CD4-positive, alpha-beta T cell treated with Interleukin-10 for 1 hour (primary cell): ENCODE measurements at regions not wholly inside any gene's neighbourhood (a gene's known extent, or its start where the extent isn't known, plus 50 kb on each side); places are given as distances from the start of the nearest gene placed in this dataset.
"Not testable (repeated sequence)": the region's sequence is repeated elsewhere in the genome, so short reads cannot be mapped to it uniquely, and the experiment has no call there.

Source experiments
- DNase-seq: peaks from one replicate; pipeline ENCODE4 v3.0.0-alpha.2; 2020

GRCh38 chr6:91213229-91213901 lies 626.5 kb upstream of the MAP3K7 start:
- no peak for DNase-seq

GRCh38 chr6:91198588-91199255 lies 611.9 kb upstream of the MAP3K7 start:
- DNase-seq = no peak

DNA sequence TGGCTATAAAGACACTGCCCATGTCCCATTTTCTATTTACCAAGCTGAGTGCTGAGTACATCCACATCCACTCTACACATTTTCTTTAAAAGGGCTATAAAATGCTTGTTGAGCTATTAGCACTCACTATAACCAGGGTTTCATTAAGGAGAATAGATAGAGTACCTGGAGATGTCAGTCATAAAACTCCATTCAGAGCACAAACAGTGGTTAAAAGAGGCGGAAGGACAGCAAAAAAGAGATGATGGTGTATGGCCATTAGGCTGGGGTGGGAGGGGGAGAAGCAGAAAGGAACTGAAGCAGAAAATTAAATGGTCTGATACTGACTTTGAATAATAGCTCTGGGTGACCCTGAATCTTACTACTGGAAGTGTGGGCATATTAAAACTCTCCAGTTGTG lies 609.9 kb upstream of the MAP3K7 start:
- DNase-seq = no peak

- DNase-seq = no peak
These were observed 606.6 kb upstream of the MAP3K7 start for GRCh38 chr6:91193446-91193845.

DNA sequence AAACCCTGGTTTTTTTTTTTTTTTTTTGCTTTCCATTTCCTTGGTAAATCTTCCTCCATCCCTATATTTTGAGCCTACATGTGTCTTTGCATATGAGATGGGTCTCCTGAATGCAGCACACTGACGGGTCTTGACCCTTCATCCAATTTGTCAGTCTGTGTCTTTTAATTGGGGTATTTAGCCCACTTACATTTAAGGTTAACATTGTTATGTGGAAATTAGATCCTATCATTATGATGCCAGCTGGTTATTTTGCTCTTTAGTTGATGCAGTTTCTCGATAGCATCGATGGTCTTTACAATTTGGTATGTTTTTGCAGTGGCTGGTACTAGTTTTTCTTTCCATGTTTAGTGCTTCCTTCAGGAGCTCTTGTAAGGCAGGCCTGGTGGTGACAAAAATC lies 603.2 kb upstream of the MAP3K7 start:
- not testable (repeated sequence) for DNase-seq

- DNase-seq = no peak
These were observed 598.2 kb upstream of the MAP3K7 start for GRCh38 chr6:91185072-91185471.

- no peak for DNase-seq
These were observed 594.5 kb upstream of the MAP3K7 start for GRCh38 chr6:91181416-91181815.

- no peak for DNase-seq
These were observed 586.8 kb upstream of the MAP3K7 start for GRCh38 chr6:91173651-91174050.

DNA sequence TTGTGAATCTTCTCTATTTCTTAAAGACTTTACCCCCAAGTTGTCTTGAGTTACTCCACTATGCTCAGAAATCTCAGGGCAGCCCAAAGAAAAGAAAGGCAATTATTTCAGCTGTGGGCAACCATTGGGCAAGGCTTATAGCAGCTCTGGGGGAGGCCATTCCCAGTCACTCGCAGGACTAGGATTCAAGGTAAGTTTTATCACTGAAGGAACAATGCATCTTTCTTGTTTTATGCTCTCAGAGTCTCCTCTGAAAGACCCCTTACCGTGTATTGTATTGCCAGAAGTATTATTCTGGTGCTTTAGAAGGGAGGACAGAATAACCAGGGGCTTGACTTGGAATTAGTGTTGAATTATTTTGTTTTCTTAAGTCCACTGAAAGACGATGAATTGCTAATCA lies 586.3 kb upstream of the MAP3K7 start:
- no peak for DNase-seq

DNA sequence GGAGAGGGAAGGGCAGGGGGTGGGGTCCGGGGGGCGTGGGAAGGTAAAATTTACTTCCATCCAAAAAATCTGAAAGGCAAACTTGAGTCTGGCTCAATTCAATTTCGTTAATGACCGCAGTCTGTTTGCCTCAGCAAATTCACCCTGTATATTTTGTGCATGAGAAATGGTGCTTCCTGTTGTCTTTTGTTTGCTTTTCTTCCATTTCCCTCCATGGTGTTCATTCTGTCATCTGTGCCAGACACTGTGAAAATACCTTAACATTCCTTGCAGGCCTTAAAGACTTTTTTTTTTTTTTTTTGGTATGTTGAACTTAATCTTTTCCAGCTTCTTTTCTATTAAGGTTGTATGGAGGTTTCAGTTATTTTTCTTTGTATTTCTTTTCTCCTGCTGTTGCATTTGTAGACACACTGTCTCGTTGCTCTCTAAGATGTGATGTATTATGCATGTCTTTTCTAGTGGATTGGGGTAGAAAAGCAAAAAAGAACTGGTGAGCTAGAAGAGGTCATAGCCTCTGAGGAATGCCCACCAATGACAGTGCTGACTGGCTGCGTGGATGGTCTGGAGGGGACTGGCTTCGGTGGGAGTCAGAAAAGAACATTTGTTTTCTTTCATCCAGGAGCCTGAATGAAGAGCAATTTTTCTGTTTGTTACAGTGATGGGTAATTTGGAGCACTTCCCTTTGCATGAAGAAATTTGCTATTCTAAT lies 585.0 kb upstream of the MAP3K7 start:
- no peak for DNase-seq

DNA sequence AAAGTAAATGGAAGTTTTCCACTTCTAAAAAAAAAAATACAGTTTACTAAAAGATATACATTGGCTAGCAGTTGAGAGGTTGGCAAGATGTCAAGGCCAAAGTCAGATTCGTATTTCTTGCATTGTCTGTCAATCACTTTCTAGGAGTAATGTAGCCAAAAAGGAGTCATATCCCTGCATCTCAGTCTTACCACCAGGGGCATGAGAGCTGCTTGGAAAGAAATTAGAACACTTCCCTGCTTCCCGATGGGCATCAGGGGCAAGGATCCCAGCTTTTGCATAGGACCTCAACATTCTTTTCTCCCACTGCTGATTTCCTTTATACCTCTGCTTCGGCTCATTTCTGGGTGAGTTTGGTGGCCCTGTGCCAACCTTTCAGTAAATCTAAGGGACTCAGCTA lies 581.0 kb upstream of the MAP3K7 start:
- DNase-seq = no peak

- no peak for DNase-seq
These were observed 579.6 kb upstream of the MAP3K7 start for GRCh38 chr6:91166271-91167046.

DNA sequence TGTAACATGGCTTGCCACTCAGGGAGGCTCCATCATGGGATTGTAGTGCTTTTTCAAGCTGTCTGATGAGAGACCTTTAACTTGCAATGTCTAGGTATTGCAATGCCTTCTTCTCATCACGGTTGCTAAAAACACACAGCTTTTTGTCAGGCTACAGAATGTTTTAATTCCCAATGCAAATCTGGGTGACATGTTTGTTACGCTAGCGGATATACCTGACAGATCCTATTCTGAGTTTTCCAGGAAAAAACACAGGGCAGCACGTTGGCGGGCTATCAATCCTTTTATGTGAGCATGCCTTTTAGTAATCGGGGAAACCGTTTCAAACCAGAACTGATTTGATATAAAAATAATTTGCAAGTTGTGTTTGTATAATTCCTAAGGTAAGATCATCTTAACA lies 577.2 kb upstream of the MAP3K7 start:
- DNase-seq = no peak

- no peak for DNase-seq
These were observed 574.4 kb upstream of the MAP3K7 start for GRCh38 chr6:91161246-91161645.

GRCh38 chr6:91155129-91155785 lies 568.4 kb upstream of the MAP3K7 start:
- no peak for DNase-seq

DNA sequence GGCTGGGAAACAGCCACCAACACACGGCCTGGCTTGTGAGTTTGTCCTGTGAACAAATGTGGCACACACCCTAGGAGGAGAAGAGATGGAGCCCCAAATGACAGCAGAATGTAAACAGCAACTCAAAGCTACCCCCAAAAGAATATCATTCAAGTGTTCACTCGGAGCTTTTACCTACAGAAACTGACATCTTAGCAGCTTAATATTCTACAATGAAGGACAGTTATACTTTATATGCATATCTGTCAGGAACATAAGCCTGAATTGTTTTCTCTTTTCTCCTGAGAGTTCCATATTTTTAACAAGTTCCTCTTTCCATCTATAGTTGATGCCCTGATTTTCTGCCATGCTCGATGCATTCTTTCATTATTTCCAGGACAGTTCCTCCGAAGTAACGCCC lies 566.0 kb upstream of the MAP3K7 start:
- DNase-seq = no peak

DNA sequence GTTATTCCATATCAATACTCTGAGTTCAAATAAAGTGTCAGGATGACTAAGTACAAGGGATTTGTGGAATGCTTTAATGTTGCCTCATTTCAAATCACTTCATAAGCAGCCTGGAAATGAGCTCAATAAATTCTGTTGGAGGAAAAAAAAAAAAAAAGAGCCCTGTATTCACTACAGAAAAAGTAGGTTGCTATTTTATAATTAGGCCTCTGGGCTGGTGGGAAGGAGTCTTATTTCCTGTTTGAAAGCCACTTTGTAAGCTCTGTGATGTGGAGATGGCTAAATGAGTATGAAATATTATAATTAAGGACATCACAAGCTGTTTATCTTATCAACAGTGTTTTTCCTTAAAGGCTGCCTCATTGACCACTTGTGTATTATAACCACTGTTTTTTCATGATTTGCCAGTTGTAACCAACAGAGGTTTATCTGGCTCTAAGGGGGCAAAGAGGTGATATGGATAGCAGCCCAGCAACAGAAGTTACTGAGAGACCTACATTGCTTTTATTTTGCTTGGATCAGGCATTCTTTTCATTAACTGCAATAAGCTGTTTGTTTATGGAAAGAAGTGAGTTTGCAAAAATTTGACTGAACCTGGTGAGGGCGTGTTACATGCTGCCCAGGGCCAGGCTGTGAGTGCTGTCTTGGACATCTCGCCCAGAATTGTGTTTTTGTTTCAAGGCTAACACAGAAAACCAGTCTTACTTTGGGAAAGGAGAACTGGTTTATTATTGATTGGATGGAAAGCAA lies 563.3 kb upstream of the MAP3K7 start:
- no peak for DNase-seq

DNA sequence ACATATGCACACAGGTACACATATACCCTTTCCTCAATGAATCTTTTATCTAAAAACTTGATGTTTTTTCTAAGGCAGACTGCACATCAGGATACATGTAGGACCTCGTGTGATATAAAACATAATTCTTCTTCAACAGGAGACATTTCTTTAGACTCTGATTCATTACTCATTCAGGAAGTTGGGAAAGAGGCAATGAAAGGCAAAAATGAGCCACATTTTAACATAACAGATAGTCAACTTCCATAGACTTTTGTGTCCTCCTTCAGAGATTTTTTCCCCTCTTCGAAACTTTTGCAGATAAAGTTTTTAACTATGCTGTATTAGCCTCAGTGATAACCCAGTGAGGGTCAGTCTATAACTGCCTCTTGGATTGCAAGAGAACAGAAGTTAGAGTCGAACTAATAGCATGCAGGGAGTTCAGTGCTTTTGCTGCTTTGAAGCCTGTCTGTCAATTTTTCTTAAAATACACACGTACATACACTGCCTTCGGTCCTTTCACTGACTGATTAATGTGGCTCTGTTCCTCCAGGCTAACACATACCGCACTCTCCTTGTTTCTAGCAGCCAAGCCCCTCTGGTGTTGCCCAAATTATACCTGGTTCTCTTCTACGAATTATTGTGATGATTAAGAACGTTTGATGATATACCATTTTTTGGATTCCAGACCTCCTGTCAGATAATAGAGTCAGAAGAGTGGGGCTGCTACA lies 562.5 kb upstream of the MAP3K7 start:
- DNase-seq = no peak

- no peak for DNase-seq
These were observed 557.3 kb upstream of the MAP3K7 start for GRCh38 chr6:91144126-91144525.

DNA sequence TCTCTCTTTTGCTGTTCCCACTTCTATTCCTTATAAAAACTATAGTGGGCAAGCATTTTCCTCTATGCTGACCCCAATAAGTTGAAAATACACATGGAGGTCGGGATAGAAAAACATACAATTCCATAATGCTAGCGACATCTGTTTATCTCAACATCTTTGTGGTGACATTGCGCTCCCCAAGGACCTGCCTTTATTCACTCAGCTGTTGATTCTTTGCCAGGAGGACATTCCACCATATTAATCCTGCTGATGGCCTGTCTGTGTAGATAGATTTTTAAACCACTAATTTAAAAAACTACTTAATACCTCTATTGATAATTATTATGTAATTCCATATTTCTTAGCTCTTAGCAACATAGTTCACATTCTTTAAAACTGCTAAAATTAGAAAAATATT lies 555.3 kb upstream of the MAP3K7 start:
- DNase-seq = no peak

GRCh38 chr6:91141346-91141745 lies 554.5 kb upstream of the MAP3K7 start:
- DNase-seq = no peak

DNA sequence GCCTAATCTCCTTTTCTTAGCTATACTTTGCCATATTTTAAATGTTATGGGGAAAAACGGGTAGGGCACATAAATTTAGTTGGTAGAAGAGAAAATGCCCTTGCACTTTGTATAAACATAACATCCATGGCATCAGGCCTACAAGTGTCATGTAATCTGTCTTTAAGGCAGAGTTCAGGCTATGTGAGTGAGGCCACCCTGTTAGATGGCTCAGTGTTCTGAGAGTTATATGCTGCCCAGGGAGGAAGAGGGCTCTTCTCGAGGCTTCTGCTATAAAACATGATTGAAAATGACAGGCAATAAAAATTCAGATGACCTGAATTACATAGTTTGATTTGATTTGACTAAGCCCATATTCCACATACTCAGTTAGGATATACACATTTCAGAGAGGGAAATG lies 553.6 kb upstream of the MAP3K7 start:
- no peak for DNase-seq
